COLO829 (cell line): ENCODE measurements at regions not wholly inside any gene's neighbourhood (a gene's known extent, or its start where the extent isn't known, plus 50 kb on each side); places are given as distances from the start of the nearest gene placed in this dataset.
A peak's percentile ranks its signal among the peaks of the same experiment; 100 is the strongest.

Experiments
- DNase-seq: peaks from one replicate; pipeline ENCODE4 v3.0.0; 2012; ENCODE audit warnings: low spot score

GRCh38 chr13:48181482-48182145 lies 51.4 kb upstream of the ITM2B start:
- no peak for DNase-seq

- no peak for DNase-seq
Measured at GRCh38 chr13:48178126-48178525, 54.9 kb upstream of the ITM2B start.

GRCh38 chr13:48176781-48177180 lies 56.2 kb upstream of the ITM2B start:
- DNase-seq, result no peak

- no peak for DNase-seq
Measured at GRCh38 chr13:48175185-48175584, 57.8 kb upstream of the ITM2B start.

- no peak for DNase-seq
Measured at GRCh38 chr13:48167866-48168265, 65.1 kb upstream of the ITM2B start.

GRCh38 chr13:48165727-48166126 lies 67.3 kb upstream of the ITM2B start:
- no peak for DNase-seq

GRCh38 chr13:48165063-48165462 lies 67.9 kb upstream of the ITM2B start:
- DNase-seq, result no peak

GRCh38 chr13:48163061-48163460 lies 68.2 kb upstream of the MED4 start:
- DNase-seq, result no peak

GRCh38 chr13:48162217-48162616 lies 67.3 kb upstream of the MED4 start:
- DNase-seq, result no peak

GRCh38 chr13:48161530-48162179 lies 66.8 kb upstream of the MED4 start:
- DNase-seq, result no peak

- DNase-seq, result no peak
Measured at GRCh38 chr13:48160606-48161278, 65.8 kb upstream of the MED4 start.

- DNase-seq, result peak; percentile 28
Measured at GRCh38 chr13:48159826-48160225, 64.9 kb upstream of the MED4 start.

- no peak for DNase-seq
Measured at GRCh38 chr13:48159401-48159800, 64.5 kb upstream of the MED4 start.

GRCh38 chr13:48158915-48159314 lies 64.0 kb upstream of the MED4 start:
- DNase-seq, result no peak

- no peak for DNase-seq
Measured at GRCh38 chr13:48158290-48158689, 63.4 kb upstream of the MED4 start.

- DNase-seq, result no peak
Measured at GRCh38 chr13:48156466-48156865, 61.6 kb upstream of the MED4 start.

GRCh38 chr13:48155848-48156247 lies 60.9 kb upstream of the MED4 start:
- no peak for DNase-seq

- DNase-seq, result no peak
Measured at GRCh38 chr13:48154671-48155070, 59.8 kb upstream of the MED4 start.

- no peak for DNase-seq
Measured at GRCh38 chr13:48153186-48153585, 58.3 kb upstream of the MED4 start.

GRCh38 chr13:48151363-48152161 lies 56.7 kb upstream of the MED4 start:
- no peak for DNase-seq

GRCh38 chr13:48148454-48148853 lies 53.5 kb upstream of the MED4 start:
- DNase-seq, result no peak

- DNase-seq, result no peak
Measured at GRCh38 chr13:48146636-48147035, 51.7 kb upstream of the MED4 start.

- DNase-seq, result no peak
Measured at GRCh38 chr13:48146122-48146521, 51.2 kb upstream of the MED4 start.
